ENCODE measurements at regions not wholly inside any gene's neighbourhood (a gene's known extent, or its start where the extent isn't known, plus 50 kb on each side); places are given as distances from the start of the nearest gene placed in this dataset.

DNA sequence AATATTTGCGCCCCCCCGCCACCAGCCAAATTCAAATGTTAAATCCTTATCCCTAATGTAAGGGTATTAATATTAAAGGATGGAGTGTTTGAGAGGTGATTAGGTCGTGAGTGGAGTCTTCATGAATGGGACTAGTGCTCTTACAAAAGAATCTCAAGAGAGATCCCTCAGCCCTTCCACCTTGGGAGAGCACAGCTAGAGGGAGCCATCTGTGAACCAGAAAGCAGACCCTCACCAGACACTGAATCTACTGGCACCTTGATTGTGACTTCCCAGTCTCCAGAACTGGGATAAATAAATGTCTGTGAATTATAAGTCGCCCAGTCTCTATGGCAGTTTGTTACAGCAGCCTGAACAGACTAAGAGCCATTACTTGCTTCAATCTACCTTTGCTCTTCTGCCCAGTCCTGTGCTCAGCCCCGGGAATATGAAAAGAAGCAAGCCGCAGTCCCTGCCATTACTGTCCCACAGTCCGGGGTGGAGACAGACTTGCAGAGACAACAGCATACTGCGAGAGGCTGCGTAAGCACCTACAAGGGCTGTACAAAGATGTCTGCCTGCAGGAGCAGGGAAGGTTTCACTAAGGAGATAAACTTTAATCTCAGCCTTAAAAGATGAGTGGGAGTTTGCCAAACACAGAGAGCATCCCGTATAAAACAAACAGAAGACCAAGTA is 110.7 kb upstream of the TMCO5A start:
- TF ChIP-seq, protein P1, sequence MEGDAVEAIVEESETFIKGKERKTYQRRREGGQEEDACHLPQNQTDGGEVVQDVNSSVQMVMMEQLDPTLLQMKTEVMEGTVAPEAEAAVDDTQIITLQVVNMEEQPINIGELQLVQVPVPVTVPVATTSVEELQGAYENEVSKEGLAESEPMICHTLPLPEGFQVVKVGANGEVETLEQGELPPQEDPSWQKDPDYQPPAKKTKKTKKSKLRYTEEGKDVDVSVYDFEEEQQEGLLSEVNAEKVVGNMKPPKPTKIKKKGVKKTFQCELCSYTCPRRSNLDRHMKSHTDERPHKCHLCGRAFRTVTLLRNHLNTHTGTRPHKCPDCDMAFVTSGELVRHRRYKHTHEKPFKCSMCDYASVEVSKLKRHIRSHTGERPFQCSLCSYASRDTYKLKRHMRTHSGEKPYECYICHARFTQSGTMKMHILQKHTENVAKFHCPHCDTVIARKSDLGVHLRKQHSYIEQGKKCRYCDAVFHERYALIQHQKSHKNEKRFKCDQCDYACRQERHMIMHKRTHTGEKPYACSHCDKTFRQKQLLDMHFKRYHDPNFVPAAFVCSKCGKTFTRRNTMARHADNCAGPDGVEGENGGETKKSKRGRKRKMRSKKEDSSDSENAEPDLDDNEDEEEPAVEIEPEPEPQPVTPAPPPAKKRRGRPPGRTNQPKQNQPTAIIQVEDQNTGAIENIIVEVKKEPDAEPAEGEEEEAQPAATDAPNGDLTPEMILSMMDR (conservative IDR thresholded peaks at IDR 0.05 in 1 of 2, IDR thresholded peaks at IDR 0.05 in 1 of 2; ENCODE audit: low read depth in 1 of 2, low read length in 2 of 2), result no peak
- no peak for TF ChIP-seq EZH2 (IDR thresholded peaks at IDR 0.05; ENCODE audit: low read length, missing control alignments)

Data from fibroblast of lung (primary cell).